ENCODE measurements at regions not wholly inside any gene's neighbourhood (a gene's known extent, or its start where the extent isn't known, plus 50 kb on each side); places are given as distances from the start of the nearest gene placed in this dataset.
"Not testable (repeated sequence)": the region's sequence is repeated elsewhere in the genome, so short reads cannot be mapped to it uniquely, and the experiment has no call there.

DNA sequence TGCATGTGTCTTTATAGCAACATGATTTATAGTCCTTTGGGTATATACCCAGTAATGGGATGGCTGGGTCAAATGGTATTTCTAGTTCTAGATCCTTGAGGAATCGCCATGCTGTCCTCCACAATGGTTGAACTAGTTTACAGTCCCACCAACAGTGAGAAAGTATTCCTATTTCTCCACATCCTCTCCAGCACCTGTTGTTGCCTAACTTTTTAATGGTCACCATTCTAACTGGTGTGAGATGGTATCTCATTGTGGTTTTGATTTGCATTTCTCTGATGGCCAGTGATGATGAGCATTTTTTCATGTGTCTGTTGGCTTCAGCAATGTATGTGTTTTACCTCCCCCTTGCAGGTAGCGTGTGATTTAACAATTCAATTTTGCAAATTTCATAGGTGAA, 496.6 kb upstream of the RGS6 start:
- H2AFZ ChIP-seq (ENCODE audit: low read length); H3K27me3 ChIP-seq (ENCODE audit: low read length); H3K36me3 ChIP-seq (ENCODE audit: insufficient read depth, low read length); H3K9me3 ChIP-seq (ENCODE audit: low read length); H3K9me2 ChIP-seq (replicated peaks; ENCODE audit: insufficient read depth, low read length); H3K4me2 ChIP-seq (ENCODE audit: low read depth, low read length, poor library complexity, severe bottlenecking); H3K27ac ChIP-seq (ENCODE audit: low read length); DNase-seq; H4K20me1 ChIP-seq (ENCODE audit: insufficient read depth, low read depth, low read length); H3K79me2 ChIP-seq (ENCODE audit: low read length); H3K4me1 ChIP-seq (ENCODE audit: low read length); H3K4me3 ChIP-seq (ENCODE audit: low read length); H3K9ac ChIP-seq (ENCODE audit: low read length): not testable (repeated sequence)

DNA sequence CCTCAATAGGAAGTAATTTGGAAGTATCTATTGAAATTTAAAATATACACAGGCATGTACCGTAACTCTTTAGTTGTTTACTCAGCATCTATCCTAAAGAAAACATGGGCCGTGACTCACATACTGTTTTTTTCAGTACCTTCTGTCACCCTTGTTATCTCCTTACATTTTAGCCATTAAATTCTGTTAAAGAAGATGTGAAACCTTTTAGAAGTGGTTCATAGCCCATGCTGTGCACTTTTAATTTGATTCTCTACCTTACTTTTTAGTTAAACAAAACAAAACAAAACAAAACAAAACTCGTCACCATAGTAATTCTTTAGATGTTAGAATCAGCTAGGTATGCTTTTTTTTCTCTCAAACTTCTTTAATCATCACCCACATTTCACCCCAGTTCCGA, 494.4 kb upstream of the RGS6 start:
- no peaks in the 10 kb centered on the region for H3K36me3 ChIP-seq (ENCODE audit: insufficient read depth, low read length)
- H4K20me1 ChIP-seq (ENCODE audit: insufficient read depth, low read depth, low read length), result no peaks in the 10 kb centered on the region; the same call in 1 of the 2 replicates
- no peak overlapping the region for H3K27ac ChIP-seq (ENCODE audit: low read length)
- DNase-seq, result no peak
- no peak overlapping the region for H2AFZ ChIP-seq (ENCODE audit: low read length)
- H3K4me2 ChIP-seq (ENCODE audit: low read depth, low read length, poor library complexity, severe bottlenecking), result no peak overlapping the region
- H3K4me1 ChIP-seq (ENCODE audit: low read length), result no peaks in the 10 kb centered on the region
- no peaks in the 10 kb centered on the region for H3K9me3 ChIP-seq (ENCODE audit: low read length)
- H3K4me3 ChIP-seq (ENCODE audit: low read length), result no peak overlapping the region
- H3K9me2 ChIP-seq (replicated peaks; ENCODE audit: insufficient read depth, low read length), result no peaks in the 10 kb centered on the region
- H3K79me2 ChIP-seq (ENCODE audit: low read length), result no peaks in the 10 kb centered on the region
- H3K9ac ChIP-seq (ENCODE audit: low read length), result no peak overlapping the region
- H3K27me3 ChIP-seq (ENCODE audit: low read length), result no peaks in the 10 kb centered on the region

DNA sequence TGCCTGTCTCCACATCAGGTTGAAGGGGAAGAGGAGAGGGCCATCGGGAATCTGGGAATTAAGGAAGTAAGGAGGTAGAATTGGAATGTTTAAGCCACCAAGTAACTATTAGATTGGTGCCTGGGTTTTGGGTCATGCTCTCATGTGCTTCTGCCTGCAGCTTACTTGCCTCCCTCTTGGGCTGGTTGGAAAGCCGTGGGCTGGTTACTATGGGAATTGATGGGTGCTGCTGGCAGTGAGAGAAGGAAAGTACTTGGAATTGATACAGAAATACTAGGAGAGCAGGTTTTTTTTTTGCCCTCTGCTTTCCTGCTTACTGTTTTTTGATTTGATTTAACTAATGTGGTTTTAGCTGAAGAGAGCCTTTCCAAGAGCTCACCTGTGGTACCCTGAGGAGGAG, 493.5 kb upstream of the RGS6 start:
- no peak overlapping the region for H3K27ac ChIP-seq (ENCODE audit: low read length)
- no peaks in the 10 kb centered on the region for H3K27me3 ChIP-seq (ENCODE audit: low read length)
- no peaks in the 10 kb centered on the region for H3K36me3 ChIP-seq (ENCODE audit: insufficient read depth, low read length)
- no peak overlapping the region for H3K9ac ChIP-seq (ENCODE audit: low read length)
- no peaks in the 10 kb centered on the region; the same call in 1 of the 2 replicates for H4K20me1 ChIP-seq (ENCODE audit: insufficient read depth, low read depth, low read length)
- H3K4me2 ChIP-seq (ENCODE audit: low read depth, low read length, poor library complexity, severe bottlenecking), result no peak overlapping the region
- no peaks in the 10 kb centered on the region for H3K79me2 ChIP-seq (ENCODE audit: low read length)
- DNase-seq, result no peak
- no peaks in the 10 kb centered on the region for H3K9me3 ChIP-seq (ENCODE audit: low read length)
- no peaks in the 10 kb centered on the region for H3K4me1 ChIP-seq (ENCODE audit: low read length)
- no peaks in the 10 kb centered on the region for H3K9me2 ChIP-seq (replicated peaks; ENCODE audit: insufficient read depth, low read length)
- no peak overlapping the region for H3K4me3 ChIP-seq (ENCODE audit: low read length)
- H2AFZ ChIP-seq (ENCODE audit: low read length), result no peak overlapping the region

DNA sequence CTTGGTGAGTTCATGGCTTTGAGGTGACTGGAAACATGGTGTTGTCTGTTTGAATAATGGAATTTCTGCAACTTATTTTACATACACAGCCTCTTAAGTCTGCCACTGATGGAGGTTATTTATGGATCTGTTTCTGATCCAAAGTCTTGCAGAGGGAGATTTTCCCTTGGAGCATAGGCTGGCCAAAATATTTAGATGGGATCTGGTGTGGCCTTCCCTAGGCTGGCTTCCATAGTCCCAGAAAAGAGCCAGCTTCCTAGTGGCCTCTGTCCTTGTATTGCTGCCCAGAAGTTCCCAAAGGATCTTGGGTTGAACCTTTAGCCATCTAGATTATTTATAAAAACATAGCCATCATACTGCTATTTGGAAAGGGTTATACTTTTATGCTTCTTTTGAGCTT, 491.1 kb upstream of the RGS6 start:
- Histone ChIP-seq H3K27me3 (ENCODE audit: low read length) (no peaks in the 10 kb centered on the region), H3K4me1 (ENCODE audit: low read length) (no peaks in the 10 kb centered on the region), H3K9ac (ENCODE audit: low read length) (no peak overlapping the region), H3K27ac (ENCODE audit: low read length) (no peak overlapping the region), H3K4me2 (ENCODE audit: low read depth, low read length, poor library complexity, severe bottlenecking) (no peak overlapping the region), H4K20me1 (ENCODE audit: insufficient read depth, low read depth, low read length) (no peaks in the 10 kb centered on the region; the same call in 1 of the 2 replicates), H2AFZ (ENCODE audit: low read length) (no peak overlapping the region), H3K4me3 (ENCODE audit: low read length) (no peak overlapping the region), H3K36me3 (ENCODE audit: insufficient read depth, low read length) (no peaks in the 10 kb centered on the region), H3K79me2 (ENCODE audit: low read length) (no peaks in the 10 kb centered on the region), H3K9me2 (replicated peaks; ENCODE audit: insufficient read depth, low read length) (no peaks in the 10 kb centered on the region), H3K9me3 (ENCODE audit: low read length) (no peaks in the 10 kb centered on the region)
- DNase-seq, result no peak

DNA sequence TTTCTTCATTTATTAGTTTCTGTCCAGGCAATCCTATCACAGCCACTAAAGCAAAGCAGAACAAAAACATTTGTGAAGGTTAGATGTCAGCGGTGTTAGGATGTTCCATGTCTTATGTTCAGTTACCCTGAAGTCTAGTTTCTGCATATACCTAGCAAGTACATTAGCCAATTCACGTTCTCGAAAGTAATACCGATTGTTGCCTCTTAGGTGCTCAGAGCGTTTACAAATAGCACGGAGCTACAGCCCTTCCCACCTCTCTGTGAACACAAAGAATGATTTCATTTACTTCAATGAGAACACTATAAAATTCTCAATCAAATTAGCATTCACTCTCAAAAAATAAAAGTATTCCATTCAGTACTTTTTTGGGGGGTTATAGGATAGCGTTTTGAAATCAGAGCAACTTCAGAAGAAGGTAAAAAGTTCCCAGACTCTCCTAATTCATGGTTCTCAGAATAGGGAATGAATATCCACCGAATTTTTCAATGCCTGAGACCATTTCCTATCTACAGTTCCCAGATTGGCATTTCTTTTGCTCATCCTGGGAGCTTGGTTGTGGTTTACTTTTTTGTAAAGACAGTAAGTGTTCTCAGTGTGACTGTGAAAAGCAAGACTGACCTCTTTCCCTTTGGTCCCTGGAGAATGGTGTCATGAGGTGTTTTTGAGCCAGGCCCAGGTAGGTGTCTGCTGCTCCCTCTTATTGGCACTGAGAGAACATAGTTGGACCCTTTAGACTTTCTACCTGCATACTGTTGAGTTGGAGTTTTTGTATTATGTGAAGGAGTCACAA, 488.0 kb upstream of the RGS6 start:
- H3K79me2 ChIP-seq (ENCODE audit: low read length), result no peaks in the 10 kb centered on the region
- DNase-seq, result no peak
- H3K36me3 ChIP-seq (ENCODE audit: insufficient read depth, low read length), result no peaks in the 10 kb centered on the region
- no peak overlapping the region for H3K4me3 ChIP-seq (ENCODE audit: low read length)
- H3K9me2 ChIP-seq (replicated peaks; ENCODE audit: insufficient read depth, low read length), result no peaks in the 10 kb centered on the region
- H3K9me3 ChIP-seq (ENCODE audit: low read length), result no peaks in the 10 kb centered on the region
- no peak overlapping the region for H3K4me2 ChIP-seq (ENCODE audit: low read depth, low read length, poor library complexity, severe bottlenecking)
- peaks cover 4% of the 10 kb centered on the region; the same call in 1 of the 2 replicates for H3K4me1 ChIP-seq (ENCODE audit: low read length)
- no peak overlapping the region for H2AFZ ChIP-seq (ENCODE audit: low read length)
- H3K27me3 ChIP-seq (ENCODE audit: low read length), result no peaks in the 10 kb centered on the region
- H3K9ac ChIP-seq (ENCODE audit: low read length), result no peak overlapping the region
- no peak overlapping the region for H3K27ac ChIP-seq (ENCODE audit: low read length)
- peaks cover 14% of the 10 kb centered on the region; the same call in 1 of the 2 replicates for H4K20me1 ChIP-seq (ENCODE audit: insufficient read depth, low read depth, low read length)

DNA sequence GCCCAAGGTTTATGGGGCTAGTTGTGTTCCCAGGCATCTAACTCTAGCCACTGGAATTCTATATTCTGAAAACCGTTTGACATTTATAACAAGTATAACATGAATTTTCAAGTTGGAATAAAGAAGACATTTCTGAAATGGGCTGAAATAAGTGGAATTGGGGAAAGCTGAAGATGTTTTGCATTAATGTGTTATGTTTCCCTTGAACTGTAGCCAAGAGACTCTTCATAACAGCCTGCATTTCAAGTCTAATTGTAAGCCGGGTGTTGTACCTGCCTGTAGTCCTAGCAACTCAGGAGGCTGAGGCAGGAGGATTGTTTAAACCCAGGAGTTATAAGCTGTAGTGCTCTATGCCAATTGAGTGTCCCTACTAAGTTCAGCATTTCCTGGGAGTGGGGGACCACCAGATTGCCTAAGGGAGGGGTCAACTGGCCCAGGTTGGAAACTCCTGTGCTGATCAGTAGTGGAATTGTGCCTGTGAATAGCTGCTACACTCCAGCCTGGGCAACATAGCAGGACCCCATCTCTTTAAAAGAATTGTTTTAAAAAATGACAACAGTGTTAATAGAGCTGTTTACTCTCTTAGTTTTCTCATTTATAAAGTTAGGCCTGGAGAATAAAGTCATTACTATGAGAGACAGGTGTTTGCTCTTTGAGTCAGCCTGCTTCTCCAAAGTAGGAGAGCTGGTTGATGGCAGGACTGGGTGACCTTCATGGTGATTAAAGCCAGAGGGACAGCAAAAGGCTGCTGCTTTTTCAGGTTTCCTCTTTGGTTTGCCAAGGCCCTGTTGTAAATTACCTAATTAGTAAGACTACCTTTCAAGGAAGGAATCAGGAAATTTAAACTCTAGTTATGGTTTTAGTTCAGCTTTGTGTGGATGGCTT, 483.6 kb upstream of the RGS6 start:
- Histone ChIP-seq H3K4me2 (ENCODE audit: low read depth, low read length, poor library complexity, severe bottlenecking) (no peak overlapping the region), H3K27ac (ENCODE audit: low read length) (no peak overlapping the region), H2AFZ (ENCODE audit: low read length) (no peak overlapping the region), H3K4me1 (ENCODE audit: low read length) (peaks cover 4% of the 10 kb centered on the region; the same call in 1 of the 2 replicates), H3K27me3 (ENCODE audit: low read length) (no peaks in the 10 kb centered on the region), H3K9me3 (ENCODE audit: low read length) (no peaks in the 10 kb centered on the region), H4K20me1 (ENCODE audit: insufficient read depth, low read depth, low read length) (peaks cover 19% of the 10 kb centered on the region), H3K4me3 (ENCODE audit: low read length) (no peak overlapping the region), H3K9me2 (replicated peaks; ENCODE audit: insufficient read depth, low read length) (no peaks in the 10 kb centered on the region), H3K36me3 (ENCODE audit: insufficient read depth, low read length) (no peaks in the 10 kb centered on the region), H3K9ac (ENCODE audit: low read length) (no peak overlapping the region), H3K79me2 (ENCODE audit: low read length) (no peaks in the 10 kb centered on the region)
- no peak for DNase-seq

DNA sequence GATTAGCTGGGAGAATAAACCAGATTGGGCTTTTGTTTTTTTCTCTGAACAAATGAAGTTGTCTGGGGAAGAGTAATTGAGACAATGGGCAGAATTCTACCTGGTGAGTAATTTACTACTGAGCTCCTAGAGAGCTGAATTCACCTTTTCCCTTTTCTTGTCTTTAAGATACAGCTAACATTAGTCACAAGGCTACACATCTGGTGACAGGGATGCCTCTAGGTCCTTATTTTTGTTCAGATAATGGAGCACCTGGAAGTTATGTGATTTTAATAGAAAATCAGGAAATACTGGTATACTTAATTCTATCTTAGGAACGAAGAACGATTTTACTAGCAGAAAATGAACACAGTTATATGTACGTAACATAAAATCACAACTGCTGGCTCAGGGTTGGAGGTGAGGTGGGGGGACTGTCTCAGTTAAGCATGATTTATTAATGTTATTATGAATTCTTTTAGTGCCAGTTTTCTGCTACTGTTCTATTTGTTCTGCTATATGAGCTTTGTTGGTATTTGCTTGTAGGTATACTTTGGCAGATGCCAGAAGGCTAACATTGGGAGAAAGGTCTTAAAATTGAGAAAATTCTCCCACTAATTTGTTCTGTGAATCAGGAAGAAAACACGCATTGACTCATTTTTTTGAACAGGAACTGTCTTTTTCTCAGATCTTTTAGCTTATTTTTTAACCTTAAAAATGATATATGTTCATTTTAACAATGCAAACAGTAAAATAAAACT, 482.7 kb upstream of the RGS6 start:
- no peaks in the 10 kb centered on the region for H3K79me2 ChIP-seq (ENCODE audit: low read length)
- DNase-seq, result no peak
- peaks cover 19% of the 10 kb centered on the region for H4K20me1 ChIP-seq (ENCODE audit: insufficient read depth, low read depth, low read length)

DNA sequence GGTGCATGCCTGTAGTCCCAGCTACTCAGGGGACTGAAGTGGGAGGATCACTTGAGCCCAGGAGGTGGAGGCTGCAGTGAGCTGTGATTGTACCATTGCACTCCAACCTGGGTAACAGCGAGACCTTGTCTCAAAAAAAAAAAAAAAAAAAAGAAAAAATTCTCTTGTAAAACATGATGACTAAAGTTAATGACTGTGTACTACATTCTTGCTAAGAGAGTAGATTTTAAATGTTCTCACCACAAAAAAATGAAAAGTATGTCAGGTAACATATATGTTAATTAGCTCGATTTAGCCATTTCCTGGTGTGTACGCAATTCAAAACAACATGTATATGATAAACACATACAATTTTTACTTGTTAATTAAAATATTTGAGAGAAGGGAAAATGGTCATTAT, 480.7 kb upstream of the RGS6 start:
- Histone ChIP-seq H3K9me2 (replicated peaks; ENCODE audit: insufficient read depth, low read length) (no peaks in the 10 kb centered on the region), H3K79me2 (ENCODE audit: low read length) (no peaks in the 10 kb centered on the region), H2AFZ (ENCODE audit: low read length) (no peak overlapping the region), H3K4me3 (ENCODE audit: low read length) (no peak overlapping the region), H3K4me1 (ENCODE audit: low read length) (peaks cover under 1% of the 10 kb centered on the region; the same call in 1 of the 2 replicates), H3K36me3 (ENCODE audit: insufficient read depth, low read length) (no peaks in the 10 kb centered on the region), H3K27me3 (ENCODE audit: low read length) (no peaks in the 10 kb centered on the region), H3K4me2 (ENCODE audit: low read depth, low read length, poor library complexity, severe bottlenecking) (no peak overlapping the region), H3K9me3 (ENCODE audit: low read length) (no peaks in the 10 kb centered on the region), H3K27ac (ENCODE audit: low read length) (no peak overlapping the region), H3K9ac (ENCODE audit: low read length) (no peak overlapping the region), H4K20me1 (ENCODE audit: insufficient read depth, low read depth, low read length) (peaks cover 25% of the 10 kb centered on the region)
- no peak for DNase-seq

More for the DNA sequence above, 482.7 kb upstream of the RGS6 start:
- Histone ChIP-seq H3K4me1 (ENCODE audit: low read length) (peaks cover 4% of the 10 kb centered on the region; the same call in 1 of the 2 replicates), H3K4me2 (ENCODE audit: low read depth, low read length, poor library complexity, severe bottlenecking) (no peak overlapping the region), H3K27me3 (ENCODE audit: low read length) (no peaks in the 10 kb centered on the region), H3K27ac (ENCODE audit: low read length) (no peak overlapping the region), H3K4me3 (ENCODE audit: low read length) (no peak overlapping the region), H3K9me3 (ENCODE audit: low read length) (no peaks in the 10 kb centered on the region), H3K9me2 (replicated peaks; ENCODE audit: insufficient read depth, low read length) (no peaks in the 10 kb centered on the region), H3K36me3 (ENCODE audit: insufficient read depth, low read length) (no peaks in the 10 kb centered on the region), H2AFZ (ENCODE audit: low read length) (no peak overlapping the region), H3K9ac (ENCODE audit: low read length) (no peak overlapping the region)
